OCI-LY1 (cell line): ENCODE measurements at regions not wholly inside any gene's neighbourhood (a gene's known extent, or its start where the extent isn't known, plus 50 kb on each side); places are given as distances from the start of the nearest gene placed in this dataset.

ENCODE experiments used
- CTCF ChIP-seq: fragments of 200-600 bp; sonication (generic), shearing (Covaris generic); IDR thresholded peaks from 2 replicates; pipeline ENCODE4 v1.5.1; 2017; ENCODE audit warnings: mild to moderate bottlenecking, antibody characterized with exemption, low read length, moderate library complexity, mixed read lengths
- EZH2 ChIP-seq: fragments of 200-600 bp; sonication (generic), shearing (Covaris generic); IDR thresholded peaks from 2 replicates; pipeline ENCODE4 v1.8.0; 2017; ENCODE audit warnings: borderline replicate concordance, mixed run types, mild to moderate bottlenecking, antibody characterized with exemption, low read length, moderate library complexity, mixed read lengths

- TF ChIP-seq EZH2 = no peak
- TF ChIP-seq CTCF = no peak
Observed at GRCh38 chr7:156117542-156118247, 305.4 kb upstream of the SHH start.
